PC-9 (cell line): ENCODE measurements at regions not wholly inside any gene's neighbourhood (a gene's known extent, or its start where the extent isn't known, plus 50 kb on each side); places are given as distances from the start of the nearest gene placed in this dataset.

Source experiments
- CTCF ChIP-seq: fragments of 200-600 bp; sonication (generic); conservative IDR thresholded peaks from 2 replicates; pipeline ENCODE4 v1.6.1; 2017; ENCODE audit warnings: mixed run types, antibody characterized with exemption, mild to moderate bottlenecking, moderate library complexity
- EZH2 ChIP-seq: fragments of 200-600 bp; sonication (generic); IDR thresholded peaks from 2 replicates; pipeline ENCODE4 v1.8.0; 2017; ENCODE audit warnings: antibody characterized with exemption, low read depth

- TF ChIP-seq CTCF (no peak), EZH2 (no peak)
Observed at GRCh38 chr1:221564891-221565290, 177.0 kb downstream of the DUSP10 start.
